Progenitor cell of endocrine pancreas (in vitro differentiated cells): ENCODE measurements at regions not wholly inside any gene's neighbourhood (a gene's known extent, or its start where the extent isn't known, plus 50 kb on each side); places are given as distances from the start of the nearest gene placed in this dataset.

Source experiments
- DNase-seq: peaks from one replicate; pipeline ENCODE4 v3.0.0; 2021; ENCODE audit warnings: low spot score; ENCODE audit not compliant: unreplicated experiment
- H3K27ac Mint-ChIP-seq: 2 replicates; pipeline ENCODE4 v1.8.0; 2021; ENCODE audit warnings: mild to moderate bottlenecking, moderate library complexity, mixed read lengths
- H3K27me3 Mint-ChIP-seq: 2 replicates; pipeline ENCODE4 v1.8.0; 2021; ENCODE audit warnings: mixed read lengths
- H3K36me3 Mint-ChIP-seq: 2 replicates; pipeline ENCODE4 v1.8.0; 2022; ENCODE audit warnings: mixed read lengths; ENCODE audit not compliant: insufficient read depth
- H3K4me1 Mint-ChIP-seq: 2 replicates; pipeline ENCODE4 v1.8.0; 2021; ENCODE audit warnings: low read depth, mixed read lengths
- H3K4me3 Mint-ChIP-seq: 2 replicates; pipeline ENCODE4 v1.8.0; 2021; ENCODE audit warnings: low read depth, mild to moderate bottlenecking, moderate library complexity, mixed read lengths
- H3K9me3 Mint-ChIP-seq: 2 replicates; pipeline ENCODE4 v1.8.0; 2021; ENCODE audit warnings: low read depth, mixed read lengths
- CTCF ChIP-seq: fragments of 200-600 bp; sonication (generic); IDR thresholded peaks from one replicate; pipeline ENCODE4 v1.5.0; 2021; ENCODE audit warnings: antibody characterized with exemption, mild to moderate bottlenecking; ENCODE audit not compliant: unreplicated experiment

GRCh38 chr22:22946131-22946530 is 58.5 kb downstream of the IGLL5 start:
- Mint-ChIP-seq H3K27ac (no peak overlapping the region), H3K9me3 (no peaks in the 10 kb centered on the region), H3K4me1 (no peaks in the 10 kb centered on the region), H3K27me3 (peaks cover 19% of the 10 kb centered on the region), H3K36me3 (no peaks in the 10 kb centered on the region), H3K4me3 (no peak overlapping the region)
- no peak for DNase-seq
- TF ChIP-seq CTCF = no peak

- Mint-ChIP-seq H3K27ac (no peak overlapping the region), H3K4me1 (no peaks in the 10 kb centered on the region), H3K27me3 (peaks cover 37% of the 10 kb centered on the region), H3K36me3 (no peaks in the 10 kb centered on the region), H3K4me3 (no peak overlapping the region), H3K9me3 (no peaks in the 10 kb centered on the region)
- TF ChIP-seq CTCF = no peak
- peak; percentile 6 for DNase-seq
Observed at GRCh38 chr22:22948651-22949571, 61.3 kb downstream of the IGLL5 start.

- DNase-seq = no peak
- Mint-ChIP-seq H3K36me3 (no peaks in the 10 kb centered on the region), H3K27me3 (peaks cover 43% of the 10 kb centered on the region), H3K27ac (no peak overlapping the region), H3K4me1 (no peaks in the 10 kb centered on the region), H3K4me3 (no peak overlapping the region), H3K9me3 (no peaks in the 10 kb centered on the region)
- TF ChIP-seq CTCF = no peak
Observed at GRCh38 chr22:22949953-22950352, 62.3 kb downstream of the IGLL5 start.

GRCh38 chr22:22951035-22951434 is 63.4 kb downstream of the IGLL5 start:
- Mint-ChIP-seq H3K27me3 (peaks cover 44% of the 10 kb centered on the region), H3K36me3 (no peaks in the 10 kb centered on the region), H3K4me3 (no peak overlapping the region), H3K27ac (no peak overlapping the region), H3K4me1 (no peaks in the 10 kb centered on the region), H3K9me3 (no peaks in the 10 kb centered on the region)
- no peak for DNase-seq
- no peak for TF ChIP-seq CTCF

GRCh38 chr22:22952531-22953280 is 65.1 kb downstream of the IGLL5 start:
- Mint-ChIP-seq H3K9me3 (no peaks in the 10 kb centered on the region), H3K27ac (no peak overlapping the region), H3K4me3 (no peak overlapping the region), H3K36me3 (no peaks in the 10 kb centered on the region), H3K27me3 (peaks cover 50% of the 10 kb centered on the region), H3K4me1 (no peaks in the 10 kb centered on the region)
- TF ChIP-seq CTCF = no peak
- no peak for DNase-seq
